ENCODE measurements at regions not wholly inside any gene's neighbourhood (a gene's known extent, or its start where the extent isn't known, plus 50 kb on each side); places are given as distances from the start of the nearest gene placed in this dataset.

DNA sequence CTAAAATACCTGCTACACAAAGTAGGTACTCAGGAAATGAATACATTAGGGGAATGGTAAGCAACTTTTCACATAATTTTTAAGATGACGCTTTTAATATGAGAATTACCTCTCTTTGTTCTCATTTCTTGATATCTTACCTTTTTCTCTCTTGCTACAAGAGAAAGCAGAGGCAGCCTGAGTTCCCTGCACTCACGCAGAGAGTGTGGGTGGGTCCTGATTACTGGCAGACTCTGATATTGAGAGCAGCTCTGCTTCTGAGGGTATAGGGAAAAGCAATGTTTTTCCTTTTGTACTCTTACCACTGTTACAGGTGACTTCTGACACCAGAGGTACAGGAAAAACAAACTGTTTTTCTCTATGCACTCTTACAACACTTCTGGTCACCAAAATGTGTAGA is 420.2 kb upstream of the TMTC1 start:
- Histone ChIP-seq H3K27ac (no peak overlapping the region), H3K9me3 (no peaks in the 10 kb centered on the region), H3K4me1 (no peaks in the 10 kb centered on the region), H3K4me2 (no peak overlapping the region), H3K4me3 (no peak overlapping the region)
- ATAC-seq, result no peak
- CTCF ChIA-PET, result no interaction called here
- 5% methylated on average over 2 of the region's 2 CpGs for WGBS (ENCODE audit: missing lambda C conversion rate)
- TF ChIP-seq TP53 (CRISPR knock-in tag; IDR thresholded peaks at IDR 0.05) (no peak), POLR2AphosphoS2 (conservative IDR thresholded peaks at IDR 0.05; ENCODE audit: low read length) (no peak), ZC3H11A (IDR thresholded peaks at IDR 0.05) (no peak), ESRRA (IDR thresholded peaks at IDR 0.05; ENCODE audit: borderline replicate concordance, low read length) (no peak), CBX8 (IDR thresholded peaks at IDR 0.05) (no peak), POLR2A (IDR thresholded peaks at IDR 0.05; ENCODE audit: low read length) (no peak)
- DNase-seq (ENCODE audit: low read depth in 1 of 2, low spot score in 1 of 2), result no peak
- FAIRE-seq, result no peak
- POLR2A ChIA-PET, result no interaction called here

DNA sequence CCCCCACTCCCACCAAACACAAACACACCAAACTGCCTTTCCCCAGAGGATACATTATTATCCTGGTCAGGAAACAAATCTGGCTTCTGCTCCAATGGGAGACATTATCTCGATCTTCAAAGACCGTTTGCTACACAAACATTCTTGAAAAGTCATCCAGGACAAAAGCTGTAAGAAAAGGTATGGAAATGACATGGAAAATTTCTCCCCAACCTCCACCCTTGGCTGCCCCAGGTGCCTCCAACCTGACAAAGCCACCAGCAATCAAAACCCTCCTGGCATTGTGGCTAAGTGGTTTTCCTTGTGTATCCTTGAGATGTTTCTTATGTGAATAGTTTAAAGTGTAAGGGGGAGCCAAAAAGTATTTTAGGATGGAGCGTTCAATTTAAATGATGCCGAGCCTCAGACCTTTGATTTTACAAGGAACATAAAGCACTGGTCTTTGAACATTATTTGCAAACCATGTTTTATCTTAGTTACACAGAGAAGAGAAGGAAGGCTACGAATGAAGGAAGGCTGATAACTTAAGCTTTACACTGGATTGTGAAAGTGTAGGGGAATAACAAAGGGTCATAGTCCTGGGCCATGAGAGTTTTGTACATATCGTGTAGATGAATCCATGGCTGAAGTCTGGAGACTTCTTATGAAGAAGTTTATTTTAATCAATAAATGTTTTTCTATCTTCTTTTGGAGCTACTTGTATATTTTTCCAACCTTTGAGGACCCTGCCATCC is 418.9 kb upstream of the TMTC1 start:
- Histone ChIP-seq H3K4me3 (no peak overlapping the region), H3K9me3 (no peaks in the 10 kb centered on the region), H3K4me2 (no peak overlapping the region), H3K4me1 (no peaks in the 10 kb centered on the region), H3K27ac (no peak overlapping the region)
- ChIA-PET POLR2A (no interaction called here), CTCF (no interaction called here)
- FAIRE-seq (no peak), DNase-seq (ENCODE audit: low read depth in 1 of 2, low spot score in 1 of 2) (no peak), ATAC-seq (no peak)
- TF ChIP-seq, protein P1, sequence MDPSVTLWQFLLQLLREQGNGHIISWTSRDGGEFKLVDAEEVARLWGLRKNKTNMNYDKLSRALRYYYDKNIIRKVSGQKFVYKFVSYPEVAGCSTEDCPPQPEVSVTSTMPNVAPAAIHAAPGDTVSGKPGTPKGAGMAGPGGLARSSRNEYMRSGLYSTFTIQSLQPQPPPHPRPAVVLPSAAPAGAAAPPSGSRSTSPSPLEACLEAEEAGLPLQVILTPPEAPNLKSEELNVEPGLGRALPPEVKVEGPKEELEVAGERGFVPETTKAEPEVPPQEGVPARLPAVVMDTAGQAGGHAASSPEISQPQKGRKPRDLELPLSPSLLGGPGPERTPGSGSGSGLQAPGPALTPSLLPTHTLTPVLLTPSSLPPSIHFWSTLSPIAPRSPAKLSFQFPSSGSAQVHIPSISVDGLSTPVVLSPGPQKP (IDR thresholded peaks at IDR 0.05; ENCODE audit: low read depth, low read length), result no peak
- no peak for TF ChIP-seq FOXS1 (CRISPR knock-in tag; IDR thresholded peaks at IDR 0.05)
- no peak for TF ChIP-seq CBX2 (IDR thresholded peaks at IDR 0.05; ENCODE audit: borderline replicate concordance, low read depth)
- no peak for TF ChIP-seq ESRRA (IDR thresholded peaks at IDR 0.05; ENCODE audit: borderline replicate concordance, low read length)
- no peak for TF ChIP-seq HOXA7 (CRISPR knock-in tag; IDR thresholded peaks at IDR 0.05)
- TF ChIP-seq HEYL (CRISPR knock-in tag; IDR thresholded peaks at IDR 0.05), result no peak
- TF ChIP-seq CHD2 (IDR thresholded peaks at IDR 0.05; ENCODE audit: low read length, partially characterized antibody), result no peak
- no peak for TF ChIP-seq POLR2A (IDR thresholded peaks at IDR 0.05; ENCODE audit: low read length)
- TF ChIP-seq ZNF302 (CRISPR knock-in tag; IDR thresholded peaks at IDR 0.05), result no peak
- no peak for TF ChIP-seq BHLHE40 (IDR thresholded peaks at IDR 0.05; ENCODE audit: low read depth, low read length)
- no peak for TF ChIP-seq EHF (CRISPR knock-in tag; IDR thresholded peaks at IDR 0.05)
- TF ChIP-seq, protein P2, sequence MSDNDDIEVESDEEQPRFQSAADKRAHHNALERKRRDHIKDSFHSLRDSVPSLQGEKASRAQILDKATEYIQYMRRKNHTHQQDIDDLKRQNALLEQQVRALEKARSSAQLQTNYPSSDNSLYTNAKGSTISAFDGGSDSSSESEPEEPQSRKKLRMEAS (IDR thresholded peaks at IDR 0.05), result no peak
- TF ChIP-seq, protein P3, sequence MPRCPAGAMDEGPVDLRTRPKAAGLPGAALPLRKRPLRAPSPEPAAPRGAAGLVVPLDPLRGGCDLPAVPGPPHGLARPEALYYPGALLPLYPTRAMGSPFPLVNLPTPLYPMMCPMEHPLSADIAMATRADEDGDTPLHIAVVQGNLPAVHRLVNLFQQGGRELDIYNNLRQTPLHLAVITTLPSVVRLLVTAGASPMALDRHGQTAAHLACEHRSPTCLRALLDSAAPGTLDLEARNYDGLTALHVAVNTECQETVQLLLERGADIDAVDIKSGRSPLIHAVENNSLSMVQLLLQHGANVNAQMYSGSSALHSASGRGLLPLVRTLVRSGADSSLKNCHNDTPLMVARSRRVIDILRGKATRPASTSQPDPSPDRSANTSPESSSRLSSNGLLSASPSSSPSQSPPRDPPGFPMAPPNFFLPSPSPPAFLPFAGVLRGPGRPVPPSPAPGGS (IDR thresholded peaks at IDR 0.05), result no peak
- no peak for TF ChIP-seq MAZ (IDR thresholded peaks at IDR 0.05; ENCODE audit: borderline replicate concordance, low read depth, low read length)
- no peak for TF ChIP-seq KDM1A (IDR thresholded peaks at IDR 0.05; ENCODE audit: low read depth)
- 4% methylated on average over 6 of the region's 6 CpGs for WGBS (ENCODE audit: missing lambda C conversion rate)

DNA sequence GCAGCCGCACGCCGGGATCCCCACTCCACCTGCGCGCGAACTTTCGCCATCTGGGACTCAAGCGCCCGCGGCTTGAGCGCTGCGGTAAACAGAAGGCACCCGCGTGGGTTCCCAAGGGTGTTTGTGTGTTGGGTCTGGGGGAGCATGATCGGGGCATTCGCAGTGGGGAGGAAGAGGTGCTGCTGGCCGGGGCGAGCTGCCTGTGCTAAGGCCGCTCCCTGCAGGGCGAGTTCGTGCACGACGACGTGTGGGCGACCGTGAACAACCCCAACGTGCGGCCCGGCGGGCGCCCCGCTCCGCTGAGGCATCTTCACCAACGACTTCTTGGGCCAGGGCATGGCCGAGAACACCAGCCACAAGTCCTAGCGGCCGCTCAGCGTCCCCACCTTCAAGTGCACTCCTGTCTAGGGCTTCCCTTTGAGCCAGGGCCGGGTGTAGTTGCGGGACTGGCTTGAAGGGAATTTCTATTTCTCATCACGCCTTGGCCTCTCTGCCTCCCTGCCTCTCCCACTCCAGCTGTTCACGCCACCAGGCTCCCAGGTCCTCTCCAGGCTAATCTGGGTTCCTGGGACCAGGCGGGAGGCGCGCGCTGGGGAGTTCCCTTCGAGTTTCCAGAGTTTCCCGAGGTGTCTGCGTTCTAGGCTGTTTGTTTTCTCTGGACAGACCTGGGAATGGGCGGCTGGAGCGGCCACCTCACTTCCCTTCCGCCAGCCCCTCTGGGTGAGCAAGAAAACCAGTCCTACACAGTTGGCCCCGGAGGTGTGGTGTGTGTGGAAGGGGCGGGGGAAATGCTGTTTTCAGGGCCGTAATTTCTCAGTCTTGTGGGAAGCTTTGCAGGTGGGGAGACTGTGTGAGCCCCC is 417.8 kb upstream of the TMTC1 start:
- H3K4me2 ChIP-seq, result no peak overlapping the region
- 45% methylated on average over 38 of the region's 55 CpGs for WGBS (ENCODE audit: missing lambda C conversion rate)
- no peak for FAIRE-seq
- ATAC-seq, result peak in 1 of 2 experiments; percentile 31; a peak in 2 of 6 replicates
- ChIA-PET POLR2A (no interaction called here), CTCF (no interaction called here)
- no peak overlapping the region for H3K27ac ChIP-seq
- no peaks in the 10 kb centered on the region for H3K4me1 ChIP-seq
- H3K9me3 ChIP-seq, result no peaks in the 10 kb centered on the region
- no peak overlapping the region for H3K4me3 ChIP-seq
- no peak for TF ChIP-seq RCOR1 (IDR thresholded peaks at IDR 0.05; ENCODE audit: low read depth, low read length)
- TF ChIP-seq CHD2 (IDR thresholded peaks at IDR 0.05; ENCODE audit: low read length, partially characterized antibody), result no peak
- no peak for TF ChIP-seq CBX2 (IDR thresholded peaks at IDR 0.05; ENCODE audit: borderline replicate concordance, low read depth)
- TF ChIP-seq, protein P4, sequence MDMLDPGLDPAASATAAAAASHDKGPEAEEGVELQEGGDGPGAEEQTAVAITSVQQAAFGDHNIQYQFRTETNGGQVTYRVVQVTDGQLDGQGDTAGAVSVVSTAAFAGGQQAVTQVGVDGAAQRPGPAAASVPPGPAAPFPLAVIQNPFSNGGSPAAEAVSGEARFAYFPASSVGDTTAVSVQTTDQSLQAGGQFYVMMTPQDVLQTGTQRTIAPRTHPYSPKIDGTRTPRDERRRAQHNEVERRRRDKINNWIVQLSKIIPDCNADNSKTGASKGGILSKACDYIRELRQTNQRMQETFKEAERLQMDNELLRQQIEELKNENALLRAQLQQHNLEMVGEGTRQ (IDR thresholded peaks at IDR 0.05), result no peak
- TF ChIP-seq EHF (CRISPR knock-in tag; IDR thresholded peaks at IDR 0.05), result no peak
- no peak for TF ChIP-seq MAFK (IDR thresholded peaks at IDR 0.05; ENCODE audit: partially characterized antibody)
- TF ChIP-seq EHMT2 (IDR thresholded peaks at IDR 0.05; ENCODE audit: low read depth), result no peak
- no peak for TF ChIP-seq ZSCAN20 (CRISPR knock-in tag; IDR thresholded peaks at IDR 0.05)
- TF ChIP-seq SREBF2 (IDR thresholded peaks at IDR 0.05), result no peak
- DNase-seq (ENCODE audit: low read depth in 1 of 2, low spot score in 1 of 2), result no peak

All from A549 (cell line).